HEK293T (cell line): ENCODE measurements at regions not wholly inside any gene's neighbourhood (a gene's known extent, or its start where the extent isn't known, plus 50 kb on each side); places are given as distances from the start of the nearest gene placed in this dataset.

Source experiments
- CTCF ChIA-PET: fragments of 350-600 bp; formaldehyde crosslinking; extraction: SDS; loops from one replicate; lab custom pipeline; 2021; ENCODE audit warnings: antibody characterized with exemption, inconsistent platforms; lab: Yijun Ruan, JAX
- POLR2A ChIA-PET: fragments of 350-600 bp; formaldehyde crosslinking; extraction: SDS; loops from one replicate; lab custom pipeline; 2020; ENCODE audit warnings: antibody characterized with exemption, inconsistent platforms; lab: Yijun Ruan, JAX
- DNase-seq: peaks from one replicate; pipeline ENCODE4 v3.0.0; 2012; ENCODE audit warnings: mixed read lengths; ENCODE audit errors: extremely low spot score
- ARNT ChIP-seq: fragments of 450-650 bp; IDR thresholded peaks from 2 replicates; pipeline ENCODE4 v1.6.1; 2017; ENCODE audit warnings: mild to moderate bottlenecking
- BHLHE40 ChIP-seq: fragments of 450-650 bp; IDR thresholded peaks from 2 replicates; pipeline ENCODE4 v1.6.1; 2016; ENCODE audit warnings: mild to moderate bottlenecking, moderate library complexity, borderline replicate concordance
- CTBP1 ChIP-seq: fragments of 450-650 bp; IDR thresholded peaks from 2 replicates; pipeline ENCODE4 v1.6.1; 2016; ENCODE audit warnings: borderline replicate concordance
- ELF4 ChIP-seq: fragments of 450-650 bp; IDR thresholded peaks from 2 replicates; pipeline ENCODE4 v1.6.1; 2017; ENCODE audit warnings: antibody characterized with exemption
- FOXA1 ChIP-seq: fragments of 450-650 bp; IDR thresholded peaks from 2 replicates; pipeline ENCODE4 v1.6.1; 2016; ENCODE audit warnings: mild to moderate bottlenecking
- FOXK2 ChIP-seq: fragments of 450-650 bp; IDR thresholded peaks from 2 replicates; pipeline ENCODE4 v1.6.1; 2016; ENCODE audit warnings: mild to moderate bottlenecking
- FOXM1 ChIP-seq: fragments of 450-650 bp; IDR thresholded peaks from 2 replicates; pipeline ENCODE4 v1.6.1; 2017; ENCODE audit warnings: mild to moderate bottlenecking, borderline replicate concordance
- HDGF ChIP-seq: fragments of 450-650 bp; IDR thresholded peaks from 2 replicates; pipeline ENCODE4 v1.6.1; 2017; ENCODE audit warnings: antibody characterized with exemption, borderline replicate concordance
- L3MBTL2 ChIP-seq: fragments of 450-650 bp; conservative IDR thresholded peaks from 2 replicates; pipeline ENCODE4 v1.6.1; 2016; ENCODE audit warnings: mild to moderate bottlenecking
- LEF1 ChIP-seq: fragments of 450-650 bp; IDR thresholded peaks from 2 replicates; pipeline ENCODE4 v1.6.1; 2017; ENCODE audit warnings: mild to moderate bottlenecking, borderline replicate concordance
- NFRKB ChIP-seq: fragments of 450-650 bp; IDR thresholded peaks from 2 replicates; pipeline ENCODE4 v1.6.1; 2016; ENCODE audit warnings: mild to moderate bottlenecking, moderate library complexity
- PKNOX1 ChIP-seq: fragments of 450-650 bp; IDR thresholded peaks from 2 replicates; pipeline ENCODE4 v1.6.1; 2016
- SP1 ChIP-seq: fragments of 450-650 bp; IDR thresholded peaks from 2 replicates; pipeline ENCODE4 v1.6.1; 2017
- SUZ12 ChIP-seq: fragments of 450-650 bp; IDR thresholded peaks from 2 replicates; pipeline ENCODE4 v1.6.1; 2016; ENCODE audit warnings: mild to moderate bottlenecking
- TARDBP ChIP-seq: fragments of 450-650 bp; IDR thresholded peaks from 2 replicates; pipeline ENCODE4 v1.6.1; 2016
- ZNF384 ChIP-seq: fragments of 450-650 bp; IDR thresholded peaks from 2 replicates; pipeline ENCODE4 v1.6.1; 2016

- no peak for TF ChIP-seq ZNF384
- no peak for TF ChIP-seq PKNOX1
- no peak for TF ChIP-seq BHLHE40
- no peak for TF ChIP-seq HDGF
- DNase-seq: no peak
- POLR2A ChIA-PET: no interaction called here
- CTCF ChIA-PET: no interaction called here
Observed at GRCh38 chr2:17164550-17164949, 353.7 kb downstream of the RAD51AP2 start.

GRCh38 chr2:17163638-17164037, 354.6 kb downstream of the RAD51AP2 start:
- no peak for TF ChIP-seq HDGF
- no peak for TF ChIP-seq NFRKB
- TF ChIP-seq ARNT: no peak
- no peak for TF ChIP-seq ELF4
- TF ChIP-seq FOXM1: no peak
- TF ChIP-seq PKNOX1: no peak
- no peak for TF ChIP-seq FOXA1
- TF ChIP-seq TARDBP: no peak
- no peak for TF ChIP-seq BHLHE40
- no peak for TF ChIP-seq L3MBTL2
- no peak for TF ChIP-seq SP1
- no peak for TF ChIP-seq ZNF384
- no peak for TF ChIP-seq FOXK2
- no peak for TF ChIP-seq LEF1
- TF ChIP-seq CTBP1: no peak
- TF ChIP-seq SUZ12: no peak
- DNase-seq: no peak
- ChIA-PET CTCF (no interaction called here), POLR2A (no interaction called here)

- no peak for DNase-seq
- POLR2A ChIA-PET: no interaction called here
- CTCF ChIA-PET: no interaction called here
- no peak for TF ChIP-seq FOXK2
- TF ChIP-seq ZNF384: no peak
- no peak for TF ChIP-seq HDGF
- no peak for TF ChIP-seq L3MBTL2
- no peak for TF ChIP-seq TARDBP
Observed at GRCh38 chr2:17162713-17163112, 355.5 kb downstream of the RAD51AP2 start.

- ChIA-PET CTCF (interaction anchor here (0.7 to 1.5 kb wide), 2 partner anchors 11 to 125 kb away, joined by 3 to 5 read pairs; no protein-coding TSS in a partner anchor), POLR2A (no interaction called here)
- DNase-seq: no peak
- TF ChIP-seq FOXK2 (no peak), LEF1 (no peak), ARNT (no peak), CTBP1 (no peak), SP1 (no peak), HDGF (no peak), ZNF384 (no peak), SUZ12 (no peak)
Observed at GRCh38 chr2:17160594-17160993, 357.6 kb downstream of the RAD51AP2 start.

GRCh38 chr2:17156086-17156485, 362.2 kb downstream of the RAD51AP2 start:
- ChIA-PET POLR2A (no interaction called here), CTCF (no interaction called here)
- DNase-seq: no peak
- TF ChIP-seq HDGF (no peak), PKNOX1 (no peak), BHLHE40 (no peak), ZNF384 (no peak), SP1 (no peak), ELF4 (no peak), TARDBP (no peak), ARNT (no peak), FOXA1 (no peak), L3MBTL2 (no peak), SUZ12 (no peak)

- no peak for DNase-seq
- TF ChIP-seq CTBP1 (no peak), TARDBP (no peak), SP1 (no peak), BHLHE40 (no peak), NFRKB (no peak), ELF4 (no peak)
- ChIA-PET POLR2A (no interaction called here), CTCF (no interaction called here)
Observed at GRCh38 chr2:17149945-17150344, 368.3 kb downstream of the RAD51AP2 start.

GRCh38 chr2:17148407-17149145, 369.7 kb downstream of the RAD51AP2 start:
- DNase-seq: peak; percentile 16
- ChIA-PET POLR2A (no interaction called here), CTCF (interaction anchor here (0.5 to 0.6 kb wide), 2 partner anchors 1058 to 1235 kb away, joined by 3 to 6 read pairs; no protein-coding TSS in a partner anchor)
- no peak for TF ChIP-seq HDGF
- TF ChIP-seq L3MBTL2: no peak
- no peak for TF ChIP-seq CTBP1
- no peak for TF ChIP-seq NFRKB
- no peak for TF ChIP-seq LEF1
- no peak for TF ChIP-seq SUZ12
- no peak for TF ChIP-seq ARNT
- no peak for TF ChIP-seq PKNOX1
- TF ChIP-seq FOXA1: no peak
- no peak for TF ChIP-seq BHLHE40
- no peak for TF ChIP-seq FOXM1
